IMR-90 (cell line): ENCODE measurements at regions not wholly inside any gene's neighbourhood (a gene's known extent, or its start where the extent isn't known, plus 50 kb on each side); places are given as distances from the start of the nearest gene placed in this dataset.

ENCODE experiments used
- BHLHE40 ChIP-seq: fragments of 150-350 bp; IDR thresholded peaks from 2 replicates; pipeline ENCODE4 v1.6.1; 2016; ENCODE audit warnings: mild to moderate bottlenecking, low read depth, low read length
- CEBPB ChIP-seq: IDR thresholded peaks from 2 replicates; pipeline ENCODE4 v1.6.1; 2012; ENCODE audit warnings: low read depth, low read length, improper control_type of control experiment
- CHD1 ChIP-seq: IDR thresholded peaks from 2 replicates; pipeline ENCODE4 v1.6.1; 2012; ENCODE audit warnings: low read depth, low read length, improper control_type of control experiment
- MXI1 ChIP-seq: IDR thresholded peaks from 2 replicates; pipeline ENCODE4 v1.6.1; 2012; ENCODE audit warnings: low read depth, mild to moderate bottlenecking, low read length, moderate library complexity, borderline replicate concordance
- NFE2L2 ChIP-seq: fragments of 150-350 bp; IDR thresholded peaks from 2 replicates; pipeline ENCODE4 v1.6.1; 2016; ENCODE audit warnings: low read depth, mild to moderate bottlenecking, low read length
- POLR2A ChIP-seq: IDR thresholded peaks from 2 replicates; pipeline ENCODE4 v1.6.1; 2012; ENCODE audit warnings: mild to moderate bottlenecking, low read depth, low read length
- RFX5 ChIP-seq: IDR thresholded peaks from 2 replicates; pipeline ENCODE4 v1.8.0; 2012; ENCODE audit warnings: low read depth, mild to moderate bottlenecking, low read length, moderate library complexity
- TF ChIP-seq, protein P1 (sequence below): conservative IDR thresholded peaks from 2 replicates; pipeline ENCODE4 v1.5.1; 2012; ENCODE audit warnings: mild to moderate bottlenecking, low read depth, low read length, improper control_type of control experiment
- TF ChIP-seq, protein P2 (sequence below): fragments of 150-350 bp; IDR thresholded peaks from 2 replicates; pipeline ENCODE4 v1.6.1; 2016; ENCODE audit warnings: low read depth, mild to moderate bottlenecking, low read length, moderate library complexity, borderline replicate concordance
- TF ChIP-seq, protein P3 (sequence below): fragments of 150-350 bp; IDR thresholded peaks from 2 replicates; pipeline ENCODE4 v1.6.1; 2017; ENCODE audit warnings: mild to moderate bottlenecking, antibody characterized with exemption, low read length, low read depth

DNA sequence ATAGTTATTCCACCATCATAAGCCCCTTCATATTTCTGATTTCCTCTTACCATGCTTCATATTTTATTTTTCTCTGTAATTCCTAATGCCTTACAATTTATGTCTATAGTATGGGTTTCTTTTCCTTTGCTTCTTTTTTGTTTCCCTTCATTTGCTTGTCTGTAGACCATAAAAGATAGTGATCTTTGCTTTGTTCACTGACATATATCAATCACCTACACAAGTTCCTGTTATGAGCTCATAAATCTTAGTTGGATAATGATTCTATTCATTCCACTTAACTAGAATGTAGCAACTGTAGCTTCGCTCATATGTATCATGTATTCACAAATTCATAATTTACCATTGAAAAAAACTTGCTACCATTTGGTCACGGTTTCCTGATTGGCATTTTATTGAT, 388.8 kb upstream of the ATXN7L3B start:
- TF ChIP-seq, protein P1, sequence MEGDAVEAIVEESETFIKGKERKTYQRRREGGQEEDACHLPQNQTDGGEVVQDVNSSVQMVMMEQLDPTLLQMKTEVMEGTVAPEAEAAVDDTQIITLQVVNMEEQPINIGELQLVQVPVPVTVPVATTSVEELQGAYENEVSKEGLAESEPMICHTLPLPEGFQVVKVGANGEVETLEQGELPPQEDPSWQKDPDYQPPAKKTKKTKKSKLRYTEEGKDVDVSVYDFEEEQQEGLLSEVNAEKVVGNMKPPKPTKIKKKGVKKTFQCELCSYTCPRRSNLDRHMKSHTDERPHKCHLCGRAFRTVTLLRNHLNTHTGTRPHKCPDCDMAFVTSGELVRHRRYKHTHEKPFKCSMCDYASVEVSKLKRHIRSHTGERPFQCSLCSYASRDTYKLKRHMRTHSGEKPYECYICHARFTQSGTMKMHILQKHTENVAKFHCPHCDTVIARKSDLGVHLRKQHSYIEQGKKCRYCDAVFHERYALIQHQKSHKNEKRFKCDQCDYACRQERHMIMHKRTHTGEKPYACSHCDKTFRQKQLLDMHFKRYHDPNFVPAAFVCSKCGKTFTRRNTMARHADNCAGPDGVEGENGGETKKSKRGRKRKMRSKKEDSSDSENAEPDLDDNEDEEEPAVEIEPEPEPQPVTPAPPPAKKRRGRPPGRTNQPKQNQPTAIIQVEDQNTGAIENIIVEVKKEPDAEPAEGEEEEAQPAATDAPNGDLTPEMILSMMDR, result no peak
- TF ChIP-seq MXI1, result no peak
- TF ChIP-seq POLR2A, result no peak
- TF ChIP-seq CEBPB, result no peak
- TF ChIP-seq RFX5, result no peak
- TF ChIP-seq CHD1, result no peak
- no peak for TF ChIP-seq BHLHE40
- TF ChIP-seq, protein P2, sequence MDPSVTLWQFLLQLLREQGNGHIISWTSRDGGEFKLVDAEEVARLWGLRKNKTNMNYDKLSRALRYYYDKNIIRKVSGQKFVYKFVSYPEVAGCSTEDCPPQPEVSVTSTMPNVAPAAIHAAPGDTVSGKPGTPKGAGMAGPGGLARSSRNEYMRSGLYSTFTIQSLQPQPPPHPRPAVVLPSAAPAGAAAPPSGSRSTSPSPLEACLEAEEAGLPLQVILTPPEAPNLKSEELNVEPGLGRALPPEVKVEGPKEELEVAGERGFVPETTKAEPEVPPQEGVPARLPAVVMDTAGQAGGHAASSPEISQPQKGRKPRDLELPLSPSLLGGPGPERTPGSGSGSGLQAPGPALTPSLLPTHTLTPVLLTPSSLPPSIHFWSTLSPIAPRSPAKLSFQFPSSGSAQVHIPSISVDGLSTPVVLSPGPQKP, result no peak
- TF ChIP-seq NFE2L2, result no peak
- TF ChIP-seq, protein P3, sequence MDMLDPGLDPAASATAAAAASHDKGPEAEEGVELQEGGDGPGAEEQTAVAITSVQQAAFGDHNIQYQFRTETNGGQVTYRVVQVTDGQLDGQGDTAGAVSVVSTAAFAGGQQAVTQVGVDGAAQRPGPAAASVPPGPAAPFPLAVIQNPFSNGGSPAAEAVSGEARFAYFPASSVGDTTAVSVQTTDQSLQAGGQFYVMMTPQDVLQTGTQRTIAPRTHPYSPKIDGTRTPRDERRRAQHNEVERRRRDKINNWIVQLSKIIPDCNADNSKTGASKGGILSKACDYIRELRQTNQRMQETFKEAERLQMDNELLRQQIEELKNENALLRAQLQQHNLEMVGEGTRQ, result no peak
